ENCODE measurements at regions not wholly inside any gene's neighbourhood (a gene's known extent, or its start where the extent isn't known, plus 50 kb on each side); places are given as distances from the start of the nearest gene placed in this dataset.

GRCh38 chr1:116286541-116286971 is 86.5 kb upstream of the ATP1A1 start:
- no peaks in the 10 kb centered on the region for H3K9me3 ChIP-seq
- intact Hi-C loops (cut with DNase I; ENCODE audit: low total_unique reads): no loop called here
- no peak for TF ChIP-seq CTCF (IDR thresholded peaks at IDR 0.05)
- TF ChIP-seq POLR2AphosphoS5 (IDR thresholded peaks at IDR 0.05): no peak
- no peaks in the 10 kb centered on the region for H3K27me3 ChIP-seq
- no peak for DNase-seq (ENCODE audit: low spot score in 2 of 2)
- H3K27ac ChIP-seq: no peak overlapping the region
- no peaks in the 10 kb centered on the region for H3K36me3 ChIP-seq
- no peak overlapping the region for H3K4me3 ChIP-seq
- H3K4me1 ChIP-seq: no peaks in the 10 kb centered on the region

DNA sequence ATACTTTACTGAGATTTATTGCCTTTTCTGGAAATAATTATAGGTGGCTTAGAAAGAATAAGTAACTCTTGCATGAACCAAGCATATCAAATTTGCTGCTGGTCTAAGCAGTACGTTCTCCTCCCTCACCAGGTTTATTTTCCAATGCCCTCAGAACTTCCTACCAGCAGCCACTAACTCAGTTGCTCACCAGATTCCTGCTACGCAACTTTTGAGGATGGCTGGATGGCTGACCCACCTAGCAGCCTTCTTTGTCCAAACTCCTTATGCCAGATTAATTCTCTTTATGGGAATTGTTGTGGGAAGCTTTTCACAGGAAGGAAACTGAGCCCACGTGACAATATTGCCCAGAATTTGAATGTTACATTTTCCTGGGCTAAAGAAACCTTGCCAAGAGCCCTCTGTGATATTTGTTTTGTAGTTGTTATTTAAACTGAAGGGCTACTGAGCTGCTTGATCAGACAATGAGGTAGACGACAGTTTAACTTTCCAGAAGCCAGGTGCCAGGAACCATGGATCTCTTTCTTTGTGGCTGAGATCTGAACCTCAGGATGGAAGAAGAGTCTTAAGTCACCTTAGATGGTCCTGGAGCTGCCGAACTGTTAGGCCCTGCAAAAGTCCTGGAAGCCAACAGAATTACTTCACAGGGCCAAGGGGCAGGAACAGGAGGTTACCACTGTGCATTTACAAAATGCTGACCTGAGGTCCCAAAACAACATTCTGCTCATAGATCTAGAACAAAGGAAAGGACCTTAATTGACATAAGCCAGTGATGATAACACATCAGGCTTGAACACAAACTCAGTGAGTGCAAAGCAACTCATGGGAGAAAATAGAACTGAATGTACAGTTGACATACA is 85.5 kb upstream of the ATP1A1 start:
- no peaks in the 10 kb centered on the region for H3K4me1 ChIP-seq
- no peak for DNase-seq (ENCODE audit: low spot score in 2 of 2)
- no peak overlapping the region for H3K4me3 ChIP-seq
- intact Hi-C loops (cut with DNase I; ENCODE audit: low total_unique reads): no loop called here
- H3K27ac ChIP-seq: no peak overlapping the region
- no peaks in the 10 kb centered on the region for H3K36me3 ChIP-seq
- no peaks in the 10 kb centered on the region for H3K27me3 ChIP-seq
- TF ChIP-seq POLR2A (IDR thresholded peaks at IDR 0.05): no peak
- H3K9me3 ChIP-seq: no peaks in the 10 kb centered on the region

DNA sequence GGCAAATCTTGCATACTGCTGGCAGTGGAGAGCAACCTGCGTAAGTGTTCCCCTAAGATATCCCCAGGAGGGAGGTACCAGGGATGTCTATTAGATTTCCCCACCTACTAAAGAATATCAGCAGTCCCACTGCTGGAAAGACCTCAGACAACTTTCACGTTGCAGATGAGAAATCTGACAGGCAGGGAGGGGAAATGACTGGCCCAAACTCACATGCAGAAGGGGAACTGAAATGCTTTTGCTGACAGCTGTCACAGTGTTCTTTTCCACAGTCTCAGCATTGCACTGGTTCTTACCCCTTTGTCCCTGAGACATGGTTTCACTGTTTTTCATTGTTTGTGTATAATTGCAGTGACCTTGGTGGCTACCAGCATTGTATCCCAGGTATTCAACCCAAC is 84.8 kb upstream of the ATP1A1 start:
- Histone ChIP-seq H3K4me3 (no peak overlapping the region), H3K36me3 (no peaks in the 10 kb centered on the region), H3K27ac (no peak overlapping the region), H3K4me1 (no peaks in the 10 kb centered on the region), H3K9me3 (no peaks in the 10 kb centered on the region), H3K27me3 (no peaks in the 10 kb centered on the region)
- intact Hi-C loops (cut with DNase I; ENCODE audit: low total_unique reads): no loop called here
- DNase-seq (ENCODE audit: low spot score in 2 of 2): no peak
- TF ChIP-seq POLR2AphosphoS5 (IDR thresholded peaks at IDR 0.05) (no peak), POLR2A (IDR thresholded peaks at IDR 0.05) (no peak), CTCF (IDR thresholded peaks at IDR 0.05) (no peak)

DNA sequence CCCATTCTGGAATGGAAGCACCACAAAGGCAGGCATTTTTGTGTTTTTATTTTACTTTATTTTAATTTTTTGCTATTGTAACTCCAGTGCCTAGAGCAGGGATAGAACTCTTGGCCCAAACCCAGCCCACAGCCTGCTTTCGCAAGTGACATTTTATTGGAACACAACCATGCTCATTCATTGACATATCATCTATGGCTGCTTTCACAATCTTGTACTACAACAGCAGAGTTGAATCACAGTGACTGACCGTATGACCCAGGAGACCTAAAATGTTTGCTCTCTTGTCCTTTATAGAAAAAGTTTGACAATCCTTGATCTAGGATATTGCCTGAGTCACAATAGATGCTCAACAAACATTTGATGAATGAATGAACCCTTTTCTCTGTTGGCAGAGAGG is 83.9 kb upstream of the ATP1A1 start:
- Histone ChIP-seq H3K36me3 (no peaks in the 10 kb centered on the region), H3K4me3 (no peak overlapping the region), H3K27me3 (no peaks in the 10 kb centered on the region), H3K9me3 (no peaks in the 10 kb centered on the region), H3K4me1 (no peaks in the 10 kb centered on the region), H3K27ac (peak overlapping the region in 1 of 2 donors; percentile 30)
- DNase-seq (ENCODE audit: low spot score in 2 of 2): no peak
- intact Hi-C loops (cut with DNase I; ENCODE audit: low total_unique reads): no loop called here
- no peak for TF ChIP-seq CTCF (IDR thresholded peaks at IDR 0.05)
- TF ChIP-seq POLR2AphosphoS5 (IDR thresholded peaks at IDR 0.05): no peak
- no peak for TF ChIP-seq POLR2A (IDR thresholded peaks at IDR 0.05)

DNA sequence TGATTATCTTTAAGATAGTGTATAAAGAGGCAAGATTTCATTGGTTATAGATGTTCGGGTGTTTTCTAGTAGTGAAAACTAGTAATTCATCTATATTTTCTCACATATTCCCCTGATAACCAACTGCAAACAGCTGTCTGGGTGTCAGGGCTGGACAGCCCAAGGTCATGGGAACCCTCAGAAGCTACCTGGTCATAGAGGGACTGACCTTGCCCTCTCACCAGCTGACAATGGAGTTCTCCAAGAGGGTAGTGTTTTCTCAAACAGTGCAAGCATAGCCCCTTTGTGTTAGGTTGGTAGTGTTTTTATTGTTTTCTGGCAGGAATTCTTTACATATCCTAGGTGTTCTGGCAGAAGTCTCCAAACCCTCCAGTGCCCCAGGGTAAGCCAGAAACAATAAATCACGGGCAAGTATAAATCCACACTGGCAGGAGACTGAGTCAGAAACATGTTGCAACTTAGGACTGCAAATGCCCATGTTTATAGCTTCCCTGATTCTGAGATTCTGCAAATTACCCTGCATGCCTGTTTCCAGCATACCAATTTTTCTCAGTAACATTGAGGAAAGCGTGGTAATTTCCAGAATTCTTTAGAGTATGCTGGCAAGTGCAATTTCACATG is 82.8 kb upstream of the ATP1A1 start:
- no peak for DNase-seq (ENCODE audit: low spot score in 2 of 2)
- no peaks in the 10 kb centered on the region for H3K36me3 ChIP-seq
- no peaks in the 10 kb centered on the region for H3K4me1 ChIP-seq
- H3K27me3 ChIP-seq: no peaks in the 10 kb centered on the region
- no peak for TF ChIP-seq POLR2A (IDR thresholded peaks at IDR 0.05)
- no peak for TF ChIP-seq POLR2AphosphoS5 (IDR thresholded peaks at IDR 0.05)
- no peak for TF ChIP-seq CTCF (IDR thresholded peaks at IDR 0.05)
- H3K4me3 ChIP-seq: no peak overlapping the region
- intact Hi-C loops (cut with DNase I; ENCODE audit: low total_unique reads): no loop called here
- no peak overlapping the region for H3K27ac ChIP-seq
- H3K9me3 ChIP-seq: no peaks in the 10 kb centered on the region

Data from breast epithelium (tissue), 4 donors.